HK-2 (cell line): ENCODE measurements at regions not wholly inside any gene's neighbourhood (a gene's known extent, or its start where the extent isn't known, plus 50 kb on each side); places are given as distances from the start of the nearest gene placed in this dataset.

Experiments used
- DNase-seq: peaks from one replicate; pipeline ENCODE4 v3.0.0-alpha.2; 2018; ENCODE audit not compliant: unreplicated experiment

- no peak for DNase-seq
These were observed 610.2 kb downstream of the ANXA1 start for GRCh38 chr9:73761905-73762304.

- no peak for DNase-seq
These were observed 622.2 kb downstream of the ANXA1 start for GRCh38 chr9:73773896-73774295.

- DNase-seq, result no peak
These were observed 624.1 kb downstream of the ANXA1 start for GRCh38 chr9:73775757-73776156.

- no peak for DNase-seq
These were observed 629.3 kb downstream of the ANXA1 start for GRCh38 chr9:73780916-73781315.

DNA sequence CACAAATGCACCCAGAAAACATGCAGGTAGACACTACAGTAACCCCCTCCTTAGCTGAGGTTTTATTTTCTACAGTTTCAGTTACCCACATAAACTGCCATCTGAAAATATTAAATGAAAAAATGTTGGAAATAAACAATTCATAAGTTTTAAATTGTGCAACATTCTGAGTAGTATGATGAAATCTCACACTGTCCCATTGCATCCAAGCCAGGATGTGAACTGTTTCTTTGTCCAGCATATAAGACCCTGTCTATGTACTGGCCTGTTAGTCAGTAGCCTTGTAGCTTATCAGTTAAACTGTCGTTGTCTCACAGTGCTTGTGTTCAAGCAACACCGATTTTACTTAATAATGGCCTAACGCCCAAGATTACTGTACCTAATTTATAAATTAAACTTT lies 630.5 kb downstream of the ANXA1 start:
- DNase-seq, result no peak

DNA sequence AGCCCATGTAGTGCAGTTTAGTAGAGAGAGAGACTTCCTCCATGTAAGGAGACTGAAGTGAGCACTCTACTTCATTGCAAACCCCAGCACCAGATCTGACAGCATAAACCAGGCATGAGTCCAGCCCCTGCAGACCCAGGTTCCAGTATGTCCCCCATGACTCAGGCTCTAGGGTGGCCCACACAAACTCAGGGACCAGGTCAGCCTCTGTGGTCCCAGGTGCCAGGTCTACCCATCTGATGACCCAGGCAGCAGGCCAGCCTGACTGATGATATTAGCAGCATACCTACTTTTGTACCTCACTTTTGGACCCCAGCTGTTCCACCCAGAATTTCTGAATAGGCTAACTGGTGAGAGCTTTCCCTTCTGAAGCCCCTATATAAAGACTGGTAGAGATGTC lies 647.8 kb downstream of the ANXA1 start:
- no peak for DNase-seq

DNA sequence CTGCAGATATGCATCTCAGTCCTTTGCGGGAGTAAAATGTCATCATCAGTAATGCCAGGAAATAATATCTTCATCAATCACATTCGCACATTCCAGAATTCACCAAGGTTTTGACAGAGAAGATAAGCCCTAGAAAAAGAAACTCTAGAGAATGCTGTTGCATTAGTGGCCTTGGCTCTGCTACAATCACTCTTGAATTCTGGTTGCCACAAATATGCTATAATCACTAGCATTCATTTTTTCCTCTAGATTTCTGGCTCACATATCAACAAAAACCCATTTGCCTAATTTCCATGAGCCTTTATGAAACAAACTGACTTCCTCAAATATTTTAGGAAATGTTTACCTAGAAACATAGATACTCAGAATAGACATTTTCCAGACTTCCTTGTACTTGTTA lies 653.4 kb downstream of the ANXA1 start:
- no peak for DNase-seq

DNA sequence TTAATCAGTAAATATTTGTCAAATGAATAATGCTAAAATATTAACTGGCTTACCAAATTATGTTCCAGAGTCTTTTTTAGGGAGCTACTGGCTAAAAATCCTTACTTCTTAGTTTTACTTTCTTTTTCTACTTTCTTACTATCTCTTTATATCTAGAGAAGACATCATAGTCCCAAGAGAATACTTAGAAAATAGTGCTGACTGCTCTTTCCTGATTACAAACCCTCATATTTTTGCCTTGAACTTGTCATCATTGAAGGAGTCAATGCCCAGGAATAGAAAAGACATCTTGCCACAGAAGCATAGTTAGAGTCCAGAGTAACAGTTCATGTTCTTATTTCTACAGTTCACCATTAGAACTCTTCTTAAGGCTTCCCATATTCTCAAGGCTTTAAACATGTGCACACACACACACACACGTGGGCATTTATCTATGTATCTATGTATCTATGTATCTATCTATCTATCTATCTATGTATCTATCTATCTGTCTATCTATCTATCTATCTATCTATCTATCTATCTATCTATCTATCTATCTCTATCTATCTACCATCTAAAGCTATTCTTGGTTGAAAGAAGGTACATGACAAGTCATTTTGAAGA lies 654.3 kb downstream of the ANXA1 start:
- DNase-seq, result no peak

DNA sequence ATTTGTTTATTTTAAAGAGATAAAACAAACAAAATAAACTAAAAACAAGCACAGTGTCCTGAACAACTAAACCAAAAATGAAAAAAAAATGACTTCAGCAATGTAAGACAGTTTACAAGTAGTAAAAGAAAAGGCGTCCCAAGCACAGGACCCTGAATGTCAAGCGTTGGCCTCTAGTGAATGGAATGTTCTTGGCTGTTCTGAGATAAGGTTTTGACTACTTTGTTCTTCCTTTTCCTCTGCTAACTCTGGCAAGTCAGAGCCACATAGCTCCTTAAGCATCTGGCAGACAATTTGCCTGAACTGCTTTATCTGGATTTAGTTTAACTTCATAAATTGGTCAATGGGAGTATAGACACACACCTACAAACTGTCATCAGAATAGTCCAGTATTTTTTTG lies 655.2 kb downstream of the ANXA1 start:
- DNase-seq, result no peak

DNA sequence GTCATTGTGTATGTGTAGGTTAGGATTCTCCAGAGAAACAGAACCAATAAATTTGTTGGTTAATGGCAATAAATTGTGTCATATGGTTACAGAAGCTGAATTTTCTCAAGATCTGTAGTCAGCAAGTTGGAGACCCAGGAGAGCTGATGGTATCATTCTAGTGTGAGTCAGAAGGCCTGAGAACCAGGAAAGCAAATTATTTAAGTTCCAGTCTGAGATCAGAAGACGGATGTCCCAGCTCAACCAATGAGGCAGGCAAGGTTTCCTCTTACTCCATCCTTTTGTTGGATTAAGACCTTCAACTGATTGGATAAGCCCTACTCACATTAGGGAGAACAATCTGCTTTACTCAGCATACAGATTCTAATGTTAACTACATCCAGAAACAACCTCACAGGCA lies 656.3 kb downstream of the ANXA1 start:
- no peak for DNase-seq

DNA sequence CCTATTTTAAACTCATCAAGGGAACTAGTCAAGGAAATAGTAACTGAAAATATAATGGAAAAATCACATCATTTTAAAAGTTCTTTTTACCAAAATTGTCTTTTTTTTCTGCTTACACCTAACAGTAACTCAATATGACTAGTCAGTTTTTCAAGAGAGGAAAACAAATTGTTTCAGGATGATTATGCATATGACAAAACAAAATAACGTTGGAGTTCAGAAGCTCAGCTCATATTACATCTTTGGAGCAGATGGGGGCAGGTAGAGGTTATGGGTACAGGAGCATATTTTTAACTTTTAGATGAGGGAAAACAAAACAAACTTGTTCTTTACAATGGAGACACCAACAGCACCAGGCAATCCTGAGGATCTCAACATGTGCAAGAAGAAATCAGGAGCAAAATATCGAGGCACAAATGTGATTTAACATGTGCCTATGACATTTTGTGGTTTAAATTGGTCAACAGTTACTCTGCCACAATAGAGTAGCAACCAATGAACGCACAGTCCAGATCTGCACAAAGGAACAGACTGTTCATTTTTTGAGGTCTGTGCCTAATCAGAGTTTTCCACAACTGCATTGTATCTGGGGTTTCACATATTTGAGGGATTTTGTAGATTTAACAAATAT lies 659.0 kb downstream of the ANXA1 start:
- DNase-seq, result no peak

DNA sequence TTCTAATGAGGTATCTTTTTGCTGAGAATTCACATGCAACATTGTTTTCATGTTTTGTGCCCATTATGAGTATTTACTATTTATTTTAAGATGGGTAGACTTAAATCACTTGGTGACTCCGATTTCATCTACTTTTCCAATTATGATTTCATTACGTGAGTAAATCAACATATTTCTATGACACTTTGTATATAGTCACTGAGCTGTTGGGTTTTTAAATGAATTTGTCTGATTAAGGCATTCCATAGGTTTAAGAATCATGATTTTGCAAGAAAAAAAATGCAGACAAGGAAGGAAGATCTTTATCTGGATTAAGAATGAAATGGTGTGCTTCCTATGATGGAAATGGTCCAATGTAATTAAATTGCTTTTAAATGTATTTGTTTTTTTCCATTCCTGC lies 661.9 kb downstream of the ANXA1 start:
- DNase-seq, result no peak

DNA sequence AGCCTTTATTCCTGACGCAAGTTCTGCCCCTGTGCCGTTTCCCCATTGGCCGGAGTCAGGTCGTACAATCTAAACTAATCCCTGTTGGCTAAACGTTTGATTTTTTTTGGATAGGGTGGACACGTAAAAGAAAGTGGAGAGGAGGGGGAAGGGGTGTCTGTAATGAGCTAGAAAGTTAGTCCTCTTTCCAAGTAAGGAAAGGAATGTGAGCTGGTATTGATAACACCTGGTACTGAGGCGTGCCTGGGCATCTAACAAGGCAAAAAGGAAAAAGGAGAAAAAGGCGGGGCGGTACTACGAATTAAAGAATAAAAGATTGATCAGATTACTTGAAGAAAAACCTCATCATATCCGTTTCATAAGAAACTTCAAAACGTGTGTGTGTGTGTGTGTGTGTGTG lies 665.2 kb downstream of the ANXA1 start:
- DNase-seq, result no peak

GRCh38 chr9:73824671-73825070 lies 672.5 kb upstream of the RORB start:
- no peak for DNase-seq

GRCh38 chr9:73838871-73839270 lies 658.3 kb upstream of the RORB start:
- DNase-seq, result no peak

DNA sequence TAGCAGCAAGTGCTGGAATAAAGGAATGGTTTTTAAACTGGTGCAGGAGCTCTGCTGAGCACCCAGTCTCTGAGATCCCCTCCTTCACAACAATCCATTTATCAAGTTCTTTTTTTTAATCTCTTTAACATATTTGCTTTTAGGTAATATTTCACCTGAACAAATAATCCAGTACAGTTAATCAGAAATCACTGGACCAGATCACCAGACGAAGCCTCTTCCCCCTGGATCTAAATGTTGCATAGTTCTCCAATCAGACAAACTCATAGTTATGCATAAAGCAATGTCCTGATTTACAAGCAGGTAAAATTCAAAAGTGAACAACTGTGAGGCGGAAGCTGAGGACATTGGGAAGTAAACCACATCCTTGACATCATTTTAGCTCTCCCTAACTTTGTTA lies 657.7 kb upstream of the RORB start:
- DNase-seq, result no peak

DNA sequence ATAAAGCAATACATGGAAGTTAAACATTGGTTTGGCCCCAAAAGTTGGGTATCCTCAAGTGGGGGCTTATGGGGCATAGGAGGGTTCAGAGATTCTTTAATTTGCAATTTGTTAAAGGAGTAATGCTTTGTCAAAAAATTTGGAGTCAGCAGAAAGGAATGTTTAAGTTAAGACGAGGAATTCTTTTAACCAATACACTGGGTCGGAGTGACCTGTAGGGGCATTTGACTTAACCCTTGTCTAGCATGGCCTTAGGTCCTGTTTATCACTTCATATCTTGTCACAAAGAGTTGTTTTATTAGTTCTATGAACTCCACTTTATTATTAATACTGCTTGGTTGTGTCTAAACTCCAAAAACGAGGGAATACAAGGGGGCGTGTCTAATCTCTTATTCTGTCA lies 656.1 kb upstream of the RORB start:
- DNase-seq, result no peak

DNA sequence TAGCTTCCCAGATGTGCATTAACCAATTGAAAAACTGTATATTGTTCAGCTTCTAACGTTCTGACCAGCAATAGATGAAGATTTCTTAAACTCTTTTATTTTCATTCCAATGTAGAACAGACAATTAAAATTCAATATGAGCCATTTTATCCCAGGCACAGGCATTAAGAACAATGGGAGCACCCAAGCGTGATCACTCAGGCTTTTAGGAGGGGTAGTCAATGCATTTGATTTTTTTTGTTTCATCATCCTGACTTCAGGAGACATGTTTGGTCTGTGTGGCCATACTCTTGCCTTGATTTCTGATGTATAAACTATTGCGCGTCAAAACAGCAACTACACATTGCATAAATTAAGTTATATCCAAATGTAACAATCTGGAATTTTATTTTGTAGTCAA lies 653.0 kb upstream of the RORB start:
- DNase-seq, result no peak

DNA sequence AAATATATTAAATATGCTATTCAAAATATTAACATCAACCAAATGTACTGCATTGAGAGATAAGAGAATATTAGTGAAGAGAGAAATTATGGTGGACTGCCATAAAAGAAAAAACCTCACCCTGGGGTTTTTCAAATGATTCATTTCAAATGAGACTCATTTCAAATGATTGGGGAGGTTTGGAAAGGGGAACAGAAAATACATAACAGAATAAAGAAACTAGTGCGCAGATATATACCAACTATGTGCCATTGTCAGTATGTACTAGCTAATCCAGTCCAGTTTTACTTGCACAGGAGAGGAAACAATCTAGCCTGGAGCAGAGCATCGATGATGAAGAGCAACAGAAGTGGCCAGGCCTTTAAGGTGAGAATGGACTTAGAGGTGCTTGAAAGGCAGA lies 651.6 kb upstream of the RORB start:
- no peak for DNase-seq

DNA sequence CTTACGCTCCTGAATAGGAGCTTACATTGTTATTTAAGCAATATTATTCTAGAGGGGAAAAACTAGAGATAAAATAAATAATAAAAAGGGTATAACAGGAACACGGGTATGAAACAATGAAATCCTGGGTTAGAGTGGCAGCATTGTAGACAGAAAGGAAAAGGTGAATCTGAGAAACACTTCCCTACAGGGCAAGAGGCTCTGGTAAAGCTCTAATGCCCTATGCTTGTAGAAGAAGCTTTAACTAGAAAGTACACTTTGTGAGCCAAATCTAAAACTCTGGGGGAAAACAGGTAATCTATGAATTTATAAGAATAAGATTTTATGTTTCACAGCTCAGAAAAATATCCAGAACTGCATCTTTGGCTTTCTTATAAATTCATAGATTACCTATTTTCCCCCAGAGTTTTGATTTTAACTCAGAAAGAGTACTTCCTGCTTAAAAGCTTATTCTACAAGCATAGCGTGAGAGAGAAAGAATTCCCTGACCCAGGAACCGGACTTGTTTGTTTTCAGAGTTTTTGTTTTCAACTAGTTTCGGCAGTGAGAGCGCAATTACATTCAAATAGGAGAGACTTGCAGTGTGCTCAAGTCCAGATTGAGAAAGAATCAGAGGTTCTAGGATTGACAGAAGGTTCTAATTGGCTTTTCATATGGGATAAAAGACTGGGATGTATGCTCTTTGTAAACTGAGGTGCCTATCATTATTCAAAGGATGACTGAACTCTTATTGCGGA lies 651.0 kb upstream of the RORB start:
- DNase-seq, result no peak

DNA sequence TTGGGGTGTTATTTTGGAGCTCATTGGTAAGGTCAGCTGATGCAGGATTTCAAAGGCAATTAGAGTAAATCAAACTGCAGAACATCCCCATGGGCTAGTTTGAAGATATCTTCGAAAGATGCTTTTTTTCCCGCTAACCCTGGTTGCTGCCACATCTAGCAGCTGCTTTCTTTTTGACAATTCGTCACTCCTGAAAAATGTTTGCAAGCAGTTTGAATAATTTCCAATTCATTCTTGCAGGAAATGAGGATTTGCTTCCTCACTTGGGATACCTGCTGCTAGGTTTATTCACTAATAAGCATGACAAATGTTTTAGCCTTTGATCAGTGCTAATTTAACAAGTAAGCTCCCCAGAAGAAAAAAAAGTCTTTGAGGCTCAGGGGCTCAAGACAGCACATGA lies 649.6 kb upstream of the RORB start:
- DNase-seq, result no peak

GRCh38 chr9:73853549-73853948 lies 643.6 kb upstream of the RORB start:
- no peak for DNase-seq

DNA sequence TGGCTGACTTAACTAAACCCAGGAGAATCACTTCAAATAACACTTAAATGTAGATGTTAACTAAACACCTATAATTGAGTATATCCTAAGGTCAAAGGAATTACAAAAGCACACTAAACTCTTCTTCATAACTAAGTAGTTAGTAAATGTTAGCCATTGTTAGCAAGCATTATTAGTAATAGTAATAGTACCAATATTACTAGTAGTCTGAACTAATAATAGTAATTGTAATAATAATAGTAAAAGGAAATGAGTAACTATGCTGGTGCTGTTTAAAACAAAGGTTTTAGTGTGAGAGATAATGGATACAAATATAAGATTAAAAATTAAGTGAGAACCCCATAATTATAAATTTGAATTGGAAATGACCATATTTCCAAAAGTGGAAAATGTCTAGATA lies 641.9 kb upstream of the RORB start:
- no peak for DNase-seq

- no peak for DNase-seq
These were observed 633.2 kb upstream of the RORB start for GRCh38 chr9:73863924-73864323.
